ENCODE measurements at regions not wholly inside any gene's neighbourhood (a gene's known extent, or its start where the extent isn't known, plus 50 kb on each side); places are given as distances from the start of the nearest gene placed in this dataset.

DNA sequence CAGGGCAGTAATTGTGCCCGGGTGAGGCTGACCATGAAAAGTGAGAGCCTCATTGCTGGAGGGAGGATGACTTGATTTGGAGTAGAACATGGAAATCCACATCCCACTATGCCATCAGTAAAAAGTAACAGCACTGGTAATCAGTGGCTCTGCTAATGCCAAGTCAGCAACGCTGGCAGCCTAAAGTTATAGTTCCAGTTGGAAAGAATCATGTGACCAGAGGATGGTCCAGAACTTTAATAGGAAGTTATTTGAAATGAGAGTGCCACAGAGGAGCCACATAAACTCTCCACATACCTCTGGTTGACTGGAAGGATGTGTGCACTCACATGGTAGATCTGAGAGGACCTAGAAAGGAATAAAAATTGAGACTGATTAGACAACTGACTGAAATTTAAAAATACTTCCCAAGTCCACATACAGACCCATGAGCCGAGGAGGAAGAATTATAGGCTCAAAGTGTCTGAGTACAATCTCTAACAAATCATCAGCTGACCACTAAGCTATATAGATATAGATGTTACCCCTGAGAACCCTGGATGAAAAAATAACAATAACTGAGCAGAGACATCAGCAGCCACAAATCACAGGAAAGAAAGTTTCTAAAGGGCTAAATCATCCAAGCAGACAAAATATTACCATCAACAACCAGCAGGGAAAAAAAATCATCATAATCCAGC is 346.8 kb downstream of the STK39 start:
- Histone ChIP-seq H3K4me1 (no peaks in the 10 kb centered on the region), H3K27ac (no peak overlapping the region), H3K36me3 (no peaks in the 10 kb centered on the region), H3K9me3 (no peaks in the 10 kb centered on the region), H3K4me3 (no peak overlapping the region), H3K27me3 (no peaks in the 10 kb centered on the region)
- TF ChIP-seq, protein P1, sequence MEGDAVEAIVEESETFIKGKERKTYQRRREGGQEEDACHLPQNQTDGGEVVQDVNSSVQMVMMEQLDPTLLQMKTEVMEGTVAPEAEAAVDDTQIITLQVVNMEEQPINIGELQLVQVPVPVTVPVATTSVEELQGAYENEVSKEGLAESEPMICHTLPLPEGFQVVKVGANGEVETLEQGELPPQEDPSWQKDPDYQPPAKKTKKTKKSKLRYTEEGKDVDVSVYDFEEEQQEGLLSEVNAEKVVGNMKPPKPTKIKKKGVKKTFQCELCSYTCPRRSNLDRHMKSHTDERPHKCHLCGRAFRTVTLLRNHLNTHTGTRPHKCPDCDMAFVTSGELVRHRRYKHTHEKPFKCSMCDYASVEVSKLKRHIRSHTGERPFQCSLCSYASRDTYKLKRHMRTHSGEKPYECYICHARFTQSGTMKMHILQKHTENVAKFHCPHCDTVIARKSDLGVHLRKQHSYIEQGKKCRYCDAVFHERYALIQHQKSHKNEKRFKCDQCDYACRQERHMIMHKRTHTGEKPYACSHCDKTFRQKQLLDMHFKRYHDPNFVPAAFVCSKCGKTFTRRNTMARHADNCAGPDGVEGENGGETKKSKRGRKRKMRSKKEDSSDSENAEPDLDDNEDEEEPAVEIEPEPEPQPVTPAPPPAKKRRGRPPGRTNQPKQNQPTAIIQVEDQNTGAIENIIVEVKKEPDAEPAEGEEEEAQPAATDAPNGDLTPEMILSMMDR (IDR thresholded peaks at IDR 0.05), result no peak
- ATAC-seq, result no peak
- no peak for DNase-seq
- intact Hi-C loops (cut with DNase I), result no loop called here

DNA sequence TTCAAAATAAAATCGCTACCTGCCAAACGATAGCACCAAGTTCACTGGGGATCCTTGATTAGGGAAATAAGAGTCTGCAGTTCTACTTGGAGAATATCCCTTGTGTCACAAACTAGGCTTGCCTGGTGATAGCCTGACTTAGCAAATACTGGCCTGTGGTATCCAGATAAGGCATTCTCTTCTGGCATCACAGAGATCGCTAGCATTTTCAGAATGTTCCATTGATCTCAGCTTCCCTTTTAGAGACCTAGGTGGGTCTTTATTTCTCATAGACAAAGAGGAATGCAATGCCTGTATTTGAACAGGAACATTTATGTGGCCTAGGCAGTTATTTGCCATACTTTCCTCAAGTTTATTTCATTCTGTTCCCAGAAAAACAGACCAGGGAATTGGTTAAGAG is 349.1 kb downstream of the STK39 start:
- no peak for ATAC-seq
- no peak overlapping the region for H3K4me3 ChIP-seq
- H3K4me1 ChIP-seq, result no peaks in the 10 kb centered on the region
- TF ChIP-seq, protein P1 (IDR thresholded peaks at IDR 0.05), result no peak
- H3K36me3 ChIP-seq, result no peaks in the 10 kb centered on the region
- H3K27ac ChIP-seq, result no peak overlapping the region
- intact Hi-C loops (cut with DNase I), result no loop called here
- DNase-seq, result no peak
- H3K9me3 ChIP-seq, result no peaks in the 10 kb centered on the region
- H3K27me3 ChIP-seq, result no peaks in the 10 kb centered on the region

- DNase-seq (no peak), ATAC-seq (no peak)
- intact Hi-C loops (cut with DNase I), result no loop called here
- H3K27ac ChIP-seq, result no peak overlapping the region
- no peaks in the 10 kb centered on the region for H3K27me3 ChIP-seq
- TF ChIP-seq, protein P1 (IDR thresholded peaks at IDR 0.05), result no peak
- H3K4me3 ChIP-seq, result no peak overlapping the region
- no peaks in the 10 kb centered on the region for H3K9me3 ChIP-seq
- no peaks in the 10 kb centered on the region for H3K4me1 ChIP-seq
- no peaks in the 10 kb centered on the region for H3K36me3 ChIP-seq
Measured at GRCh38 chr2:167891841-167892240, 355.6 kb downstream of the STK39 start.

- Histone ChIP-seq H3K27ac (no peak overlapping the region), H3K4me3 (no peak overlapping the region), H3K9me3 (no peaks in the 10 kb centered on the region), H3K27me3 (no peaks in the 10 kb centered on the region), H3K4me1 (no peaks in the 10 kb centered on the region), H3K36me3 (no peaks in the 10 kb centered on the region)
- intact Hi-C loops (cut with DNase I), result no loop called here
- TF ChIP-seq, protein P1 (IDR thresholded peaks at IDR 0.05), result no peak
- DNase-seq (no peak), ATAC-seq (no peak)
Measured at GRCh38 chr2:167890739-167891138, 356.7 kb downstream of the STK39 start.

DNA sequence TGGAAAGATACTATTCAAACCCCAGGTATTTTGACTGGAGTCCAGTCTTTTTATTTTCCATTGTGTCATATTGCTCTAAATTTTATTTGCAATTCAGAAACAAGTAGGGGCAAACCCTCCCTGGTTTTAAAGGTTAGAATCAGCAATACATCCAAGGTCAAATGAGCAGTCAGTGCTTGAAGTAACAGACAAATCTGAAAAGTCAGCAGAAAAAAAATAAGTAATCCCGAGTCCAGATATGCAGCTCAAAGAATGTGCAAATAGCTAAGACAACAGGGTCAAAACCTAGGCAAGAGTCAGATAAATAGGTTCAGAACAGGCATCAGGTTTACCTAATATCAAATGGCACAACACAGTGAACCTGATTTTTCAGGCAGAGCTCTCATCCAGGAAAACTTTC is 367.0 kb downstream of the STK39 start:
- TF ChIP-seq, protein P1 (IDR thresholded peaks at IDR 0.05), result no peak
- Histone ChIP-seq H3K27me3 (no peaks in the 10 kb centered on the region), H3K4me3 (no peak overlapping the region), H3K4me1 (no peaks in the 10 kb centered on the region), H3K36me3 (no peaks in the 10 kb centered on the region), H3K27ac (no peak overlapping the region), H3K9me3 (no peaks in the 10 kb centered on the region)
- intact Hi-C loops (cut with DNase I), result no loop called here
- ATAC-seq (no peak), DNase-seq (no peak)

GRCh38 chr2:167875529-167875928 is 371.9 kb downstream of the STK39 start:
- H3K9me3 ChIP-seq, result no peaks in the 10 kb centered on the region
- no peaks in the 10 kb centered on the region for H3K36me3 ChIP-seq
- no peaks in the 10 kb centered on the region for H3K4me1 ChIP-seq
- DNase-seq, result no peak
- intact Hi-C loops (cut with DNase I), result no loop called here
- no peak overlapping the region for H3K4me3 ChIP-seq
- H3K27me3 ChIP-seq, result no peaks in the 10 kb centered on the region
- no peak overlapping the region for H3K27ac ChIP-seq
- TF ChIP-seq, protein P1 (IDR thresholded peaks at IDR 0.05), result no peak
- ATAC-seq, result no peak
